HG03139 (cell line): ENCODE measurements at regions not wholly inside any gene's neighbourhood (a gene's known extent, or its start where the extent isn't known, plus 50 kb on each side); places are given as distances from the start of the nearest gene placed in this dataset.

Experiments
- ATAC-seq: cut with Tn5 transposase; IDR thresholded peaks from one replicate; pipeline ENCODE4 v1.9.1; 2021; ENCODE audit not compliant: unreplicated experiment

- no peak for ATAC-seq
Observed at GRCh38 chr22:48478529-48479265, 1349.0 kb downstream of the BRD1 start.

- no peak for ATAC-seq
Observed at GRCh38 chr22:48478124-48478523, 1349.5 kb downstream of the BRD1 start.

- no peak for ATAC-seq
Observed at GRCh38 chr22:48477031-48477721, 1350.5 kb downstream of the BRD1 start.

GRCh38 chr22:48476577-48476976 lies 1351.1 kb downstream of the BRD1 start:
- ATAC-seq: no peak

GRCh38 chr22:48475661-48476345 lies 1351.9 kb downstream of the BRD1 start:
- ATAC-seq: no peak

GRCh38 chr22:48474881-48475280 lies 1352.8 kb downstream of the BRD1 start:
- no peak for ATAC-seq

- no peak for ATAC-seq
Observed at GRCh38 chr22:48473202-48473601, 1354.5 kb downstream of the BRD1 start.

GRCh38 chr22:48464246-48464645 lies 1363.4 kb downstream of the BRD1 start:
- no peak for ATAC-seq

GRCh38 chr22:48459859-48460823 lies 1367.5 kb downstream of the BRD1 start:
- ATAC-seq: no peak

- no peak for ATAC-seq
Observed at GRCh38 chr22:48459259-48459658, 1368.4 kb downstream of the BRD1 start.

- ATAC-seq: no peak
Observed at GRCh38 chr22:48456449-48456848, 1371.2 kb downstream of the BRD1 start.

GRCh38 chr22:48453751-48454485 lies 1373.8 kb downstream of the BRD1 start:
- no peak for ATAC-seq

GRCh38 chr22:48453171-48453570 lies 1374.5 kb downstream of the BRD1 start:
- ATAC-seq: no peak

- ATAC-seq: no peak
Observed at GRCh38 chr22:48452766-48453165, 1374.9 kb downstream of the BRD1 start.

- ATAC-seq: no peak
Observed at GRCh38 chr22:48451891-48452290, 1375.8 kb downstream of the BRD1 start.

GRCh38 chr22:48450188-48450825 lies 1377.4 kb downstream of the BRD1 start:
- ATAC-seq: no peak

- no peak for ATAC-seq
Observed at GRCh38 chr22:48449466-48450187, 1378.0 kb downstream of the BRD1 start.

- no peak for ATAC-seq
Observed at GRCh38 chr22:48448821-48449220, 1378.9 kb downstream of the BRD1 start.
